ENCODE measurements at regions not wholly inside any gene's neighbourhood (a gene's known extent, or its start where the extent isn't known, plus 50 kb on each side); places are given as distances from the start of the nearest gene placed in this dataset.

GRCh38 chr7:17099083-17099973 is 199.1 kb upstream of the AHR start (continued):
- TF ChIP-seq ZBTB14 (CRISPR knock-in tag; IDR thresholded peaks at IDR 0.05): no peak
- peak; percentile 78 for TF ChIP-seq ZNF12 (CRISPR knock-in tag; IDR thresholded peaks at IDR 0.05)
- no peak for TF ChIP-seq ZNF468 (CRISPR knock-in tag; IDR thresholded peaks at IDR 0.05)
- TF ChIP-seq CAMTA2 (CRISPR knock-in tag; IDR thresholded peaks at IDR 0.05; ENCODE audit: borderline replicate concordance): no peak
- TF ChIP-seq ZNF574 (CRISPR knock-in tag; IDR thresholded peaks at IDR 0.05): peak; percentile 76; the same call in 1 of the 2 replicates
- peak; percentile 98 for TF ChIP-seq SALL1 (CRISPR knock-in tag; IDR thresholded peaks at IDR 0.05)
- peak; percentile 92; the same call in 1 of the 2 replicates for TF ChIP-seq KLF9 (CRISPR knock-in tag; IDR thresholded peaks at IDR 0.05; ENCODE audit: low read depth)
- TF ChIP-seq TOE1 (CRISPR knock-in tag; IDR thresholded peaks at IDR 0.05): peak; percentile 85
- TF ChIP-seq, protein P1, sequence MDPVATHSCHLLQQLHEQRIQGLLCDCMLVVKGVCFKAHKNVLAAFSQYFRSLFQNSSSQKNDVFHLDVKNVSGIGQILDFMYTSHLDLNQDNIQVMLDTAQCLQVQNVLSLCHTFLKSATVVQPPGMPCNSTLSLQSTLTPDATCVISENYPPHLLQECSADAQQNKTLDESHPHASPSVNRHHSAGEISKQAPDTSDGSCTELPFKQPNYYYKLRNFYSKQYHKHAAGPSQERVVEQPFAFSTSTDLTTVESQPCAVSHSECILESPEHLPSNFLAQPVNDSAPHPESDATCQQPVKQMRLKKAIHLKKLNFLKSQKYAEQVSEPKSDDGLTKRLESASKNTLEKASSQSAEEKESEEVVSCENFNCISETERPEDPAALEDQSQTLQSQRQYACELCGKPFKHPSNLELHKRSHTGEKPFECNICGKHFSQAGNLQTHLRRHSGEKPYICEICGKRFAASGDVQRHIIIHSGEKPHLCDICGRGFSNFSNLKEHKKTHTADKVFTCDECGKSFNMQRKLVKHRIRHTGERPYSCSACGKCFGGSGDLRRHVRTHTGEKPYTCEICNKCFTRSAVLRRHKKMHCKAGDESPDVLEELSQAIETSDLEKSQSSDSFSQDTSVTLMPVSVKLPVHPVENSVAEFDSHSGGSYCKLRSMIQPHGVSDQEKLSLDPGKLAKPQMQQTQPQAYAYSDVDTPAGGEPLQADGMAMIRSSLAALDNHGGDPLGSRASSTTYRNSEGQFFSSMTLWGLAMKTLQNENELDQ (CRISPR knock-in tag; IDR thresholded peaks at IDR 0.05; ENCODE audit: borderline replicate concordance): 0 out of 2 replicates have a peak, but pooled peaks have one; percentile 69
- peak; percentile 88 for TF ChIP-seq ZEB1 (IDR thresholded peaks at IDR 0.05; ENCODE audit: insufficient replicate concordance, low read depth)
- TF ChIP-seq ZNF24 (IDR thresholded peaks at IDR 0.05): peak; percentile 76; the same call in 1 of the 2 replicates
- TF ChIP-seq, protein P2, sequence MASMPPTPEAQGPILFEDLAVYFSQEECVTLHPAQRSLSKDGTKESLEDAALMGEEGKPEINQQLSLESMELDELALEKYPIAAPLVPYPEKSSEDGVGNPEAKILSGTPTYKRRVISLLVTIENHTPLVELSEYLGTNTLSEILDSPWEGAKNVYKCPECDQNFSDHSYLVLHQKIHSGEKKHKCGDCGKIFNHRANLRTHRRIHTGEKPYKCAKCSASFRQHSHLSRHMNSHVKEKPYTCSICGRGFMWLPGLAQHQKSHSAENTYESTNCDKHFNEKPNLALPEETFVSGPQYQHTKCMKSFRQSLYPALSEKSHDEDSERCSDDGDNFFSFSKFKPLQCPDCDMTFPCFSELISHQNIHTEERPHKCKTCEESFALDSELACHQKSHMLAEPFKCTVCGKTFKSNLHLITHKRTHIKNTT (CRISPR knock-in tag; IDR thresholded peaks at IDR 0.05): no peak
- no peak for TF ChIP-seq ZNF562 (CRISPR knock-in tag; IDR thresholded peaks at IDR 0.05; ENCODE audit: borderline replicate concordance)
- no peak for TF ChIP-seq ZBTB8A (CRISPR knock-in tag; IDR thresholded peaks at IDR 0.05; ENCODE audit: borderline replicate concordance, low read depth)
- TF ChIP-seq MED8 (CRISPR knock-in tag; IDR thresholded peaks at IDR 0.05; ENCODE audit: insufficient replicate concordance): peak; percentile 67
- peak; percentile 92 for TF ChIP-seq ZNF710 (CRISPR knock-in tag; IDR thresholded peaks at IDR 0.05; ENCODE audit: borderline replicate concordance)
- no peak for TF ChIP-seq ZNF557 (CRISPR knock-in tag; IDR thresholded peaks at IDR 0.05)
- TF ChIP-seq HOXA5 (CRISPR knock-in tag; IDR thresholded peaks at IDR 0.05): peak; percentile 68; the same call in 1 of the 2 replicates
- TF ChIP-seq ZSCAN9 (CRISPR knock-in tag; IDR thresholded peaks at IDR 0.05; ENCODE audit: borderline replicate concordance): peak; percentile 94

Data from HepG2 (cell line).